Left lung (tissue), 4 donors: ENCODE measurements at regions not wholly inside any gene's neighbourhood (a gene's known extent, or its start where the extent isn't known, plus 50 kb on each side); places are given as distances from the start of the nearest gene placed in this dataset.

ENCODE experiments used
- ATAC-seq: fragments of 200-7000 bp; cut with Tn5 transposase; one replicate; pipeline ENCODE4 v1.9.1; 2020; ENCODE audit warnings: moderate library complexity
- DNase-seq, 4 donors: peaks; one replicate each; pipeline ENCODE4 v3.0.0-alpha.2; 2013 to 2020
- H3K27ac ChIP-seq, 2 donors: fragments of 200-600 bp; sonication (generic) in 1 of 2; one replicate each; pipeline versions ENCODE4 v1.5.0 to v1.8.0; 2020 to 2021
- H3K27me3 ChIP-seq, 2 donors: fragments of 200-600 bp; sonication (generic) in 1 of 2; one replicate each; pipeline versions ENCODE4 v1.5.0 to v1.8.0; 2020 to 2021
- H3K36me3 ChIP-seq, 2 donors: fragments of 200-600 bp; sonication (generic) in 1 of 2; one replicate each; pipeline versions ENCODE4 v1.5.0 to v1.8.0; 2020 to 2021
- H3K4me1 ChIP-seq, 2 donors: fragments of 200-600 bp; one replicate each; pipeline ENCODE4 v1.8.0; 2021
- H3K4me3 ChIP-seq, 2 donors: fragments of 200-600 bp; sonication (generic) in 1 of 2; one replicate each; pipeline versions ENCODE4 v1.5.0 to v1.8.0; 2020 to 2021; ENCODE audit warnings: mild to moderate bottlenecking in 1 of 2
- H3K9me3 ChIP-seq, 2 donors: fragments of 200-600 bp; sonication (generic) in 1 of 2; one replicate each; pipeline versions ENCODE4 v1.5.0 to v1.8.0; 2020 to 2021
- intact Hi-C, 2 donors: fragments of 100-400 bp; cut with DNase I; formaldehyde crosslinking; loops; one replicate each; pipeline versions ENCODE4 v1.11.2 to v1.14.2; 2022
- TF ChIP-seq, protein P1 (sequence below), 2 donors: fragments of 200-600 bp; sonication (generic) in 1 of 2; IDR thresholded peaks; one replicate each; pipeline versions ENCODE4 v1.5.0 to v1.8.0; 2021; ENCODE audit warnings: antibody characterized with exemption in 2 of 2
- donor health status: DM: no; HTN: yes; CAD: no.
- donor health status: DM: no; HTN: no; CAD: no.

DNA sequence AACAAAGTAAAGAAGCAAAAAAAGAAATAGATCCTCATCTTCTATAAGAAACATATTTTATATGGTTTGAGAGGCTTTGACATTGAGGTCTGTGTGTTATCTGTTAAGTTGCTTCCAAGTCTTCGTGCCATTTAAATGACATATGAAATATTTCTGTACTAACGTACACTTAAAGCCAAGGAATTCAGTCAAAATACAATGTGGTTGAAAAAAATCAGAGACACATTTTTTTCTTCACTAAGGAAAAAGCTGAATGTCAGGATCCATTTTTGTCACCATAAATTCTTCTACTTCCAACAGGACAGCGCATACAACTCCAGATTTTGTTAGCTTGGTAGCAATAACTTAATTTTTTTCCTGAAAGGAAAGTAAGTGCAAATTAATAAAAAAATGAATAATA, 168.5 kb downstream of the FAT4 start:
- Histone ChIP-seq H3K9me3 (no peaks in the 10 kb centered on the region), H3K27me3 (no peaks in the 10 kb centered on the region), H3K4me3 (no peak overlapping the region), H3K4me1 (no peaks in the 10 kb centered on the region), H3K36me3 (peaks cover 0 to 14% of the 10 kb centered on the region in 2 donors), H3K27ac (no peak overlapping the region)
- TF ChIP-seq, protein P1, sequence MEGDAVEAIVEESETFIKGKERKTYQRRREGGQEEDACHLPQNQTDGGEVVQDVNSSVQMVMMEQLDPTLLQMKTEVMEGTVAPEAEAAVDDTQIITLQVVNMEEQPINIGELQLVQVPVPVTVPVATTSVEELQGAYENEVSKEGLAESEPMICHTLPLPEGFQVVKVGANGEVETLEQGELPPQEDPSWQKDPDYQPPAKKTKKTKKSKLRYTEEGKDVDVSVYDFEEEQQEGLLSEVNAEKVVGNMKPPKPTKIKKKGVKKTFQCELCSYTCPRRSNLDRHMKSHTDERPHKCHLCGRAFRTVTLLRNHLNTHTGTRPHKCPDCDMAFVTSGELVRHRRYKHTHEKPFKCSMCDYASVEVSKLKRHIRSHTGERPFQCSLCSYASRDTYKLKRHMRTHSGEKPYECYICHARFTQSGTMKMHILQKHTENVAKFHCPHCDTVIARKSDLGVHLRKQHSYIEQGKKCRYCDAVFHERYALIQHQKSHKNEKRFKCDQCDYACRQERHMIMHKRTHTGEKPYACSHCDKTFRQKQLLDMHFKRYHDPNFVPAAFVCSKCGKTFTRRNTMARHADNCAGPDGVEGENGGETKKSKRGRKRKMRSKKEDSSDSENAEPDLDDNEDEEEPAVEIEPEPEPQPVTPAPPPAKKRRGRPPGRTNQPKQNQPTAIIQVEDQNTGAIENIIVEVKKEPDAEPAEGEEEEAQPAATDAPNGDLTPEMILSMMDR (IDR thresholded peaks at IDR 0.05): no peak
- ATAC-seq: no peak
- DNase-seq: no peak
- intact Hi-C loops: no loop called here

DNA sequence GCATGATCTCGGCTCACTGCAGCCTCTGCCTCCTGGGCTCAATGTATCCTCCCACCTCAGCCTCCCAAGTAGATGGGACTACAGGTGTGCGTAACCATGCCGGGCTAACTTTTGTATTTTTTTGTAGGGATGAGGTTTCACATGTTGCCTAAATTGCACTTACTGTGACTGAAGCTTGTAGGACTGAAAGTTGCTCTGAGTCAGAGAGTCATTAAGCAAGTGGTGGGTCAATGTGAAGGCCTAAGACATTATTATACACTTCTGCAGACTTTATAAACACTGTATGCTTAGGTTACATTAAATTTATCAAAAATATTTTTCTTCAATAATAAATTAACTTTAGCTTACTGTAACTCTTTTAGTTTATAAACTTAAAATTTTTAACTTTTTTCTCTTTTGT, 170.2 kb downstream of the FAT4 start:
- TF ChIP-seq, protein P1 (IDR thresholded peaks at IDR 0.05): no peak
- Histone ChIP-seq H3K27ac (no peak overlapping the region), H3K4me1 (no peaks in the 10 kb centered on the region), H3K9me3 (no peaks in the 10 kb centered on the region), H3K4me3 (no peak overlapping the region), H3K36me3 (peaks cover 0 to 11% of the 10 kb centered on the region in 2 donors), H3K27me3 (no peaks in the 10 kb centered on the region)
- DNase-seq: no peak
- intact Hi-C loops: no loop called here
- no peak for ATAC-seq

DNA sequence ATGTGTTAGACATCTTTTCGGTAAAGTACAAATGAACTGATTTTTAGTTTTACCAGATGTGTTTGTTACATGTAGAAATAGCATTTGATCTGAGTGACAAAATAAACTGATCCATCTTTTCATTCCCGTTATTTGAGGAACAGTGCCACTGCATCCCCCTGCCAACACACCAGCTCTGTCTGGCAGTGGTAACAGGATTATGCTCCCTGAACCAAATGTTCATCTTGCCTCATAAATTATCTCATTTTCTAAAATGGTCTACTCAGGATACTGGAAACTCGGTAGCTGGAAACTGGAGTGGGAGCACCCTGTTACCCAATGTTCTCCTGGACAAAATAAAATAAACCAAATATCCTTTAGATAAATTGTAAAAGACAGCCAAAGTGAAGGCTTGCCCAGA, 171.6 kb downstream of the FAT4 start:
- DNase-seq (peak in 2 of 4 donors; percentile 4 to 11), ATAC-seq (no peak)
- Histone ChIP-seq H3K27me3 (no peaks in the 10 kb centered on the region), H3K9me3 (no peaks in the 10 kb centered on the region), H3K4me3 (no peak overlapping the region), H3K4me1 (no peaks in the 10 kb centered on the region), H3K36me3 (peaks cover 0 to 24% of the 10 kb centered on the region in 2 donors), H3K27ac (no peak overlapping the region)
- intact Hi-C loops: no loop called here
- TF ChIP-seq, protein P1 (IDR thresholded peaks at IDR 0.05): no peak

DNA sequence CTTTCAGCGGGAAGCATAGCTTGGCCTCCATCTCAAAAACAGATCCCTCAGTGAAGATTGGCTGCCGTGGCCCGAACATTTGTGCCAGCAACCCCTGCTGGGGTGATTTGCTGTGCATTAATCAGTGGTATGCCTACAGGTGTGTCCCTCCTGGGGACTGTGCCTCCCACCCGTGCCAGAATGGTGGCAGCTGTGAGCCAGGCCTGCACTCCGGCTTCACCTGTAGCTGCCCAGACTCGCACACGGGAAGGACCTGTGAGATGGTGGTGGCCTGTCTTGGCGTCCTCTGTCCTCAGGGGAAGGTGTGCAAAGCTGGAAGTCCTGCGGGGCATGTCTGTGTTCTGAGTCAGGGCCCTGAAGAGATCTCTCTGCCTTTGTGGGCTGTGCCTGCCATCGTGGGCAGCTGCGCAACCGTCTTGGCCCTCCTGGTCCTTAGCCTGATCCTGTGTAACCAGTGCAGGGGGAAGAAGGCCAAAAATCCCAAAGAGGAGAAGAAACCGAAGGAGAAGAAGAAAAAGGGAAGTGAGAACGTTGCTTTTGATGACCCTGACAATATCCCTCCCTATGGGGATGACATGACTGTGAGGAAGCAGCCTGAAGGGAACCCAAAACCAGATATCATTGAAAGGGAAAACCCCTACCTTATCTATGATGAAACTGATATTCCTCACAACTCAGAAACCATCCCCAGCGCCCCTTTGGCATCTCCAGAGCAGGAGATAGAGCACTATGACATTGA, 175.4 kb downstream of the FAT4 start:
- Histone ChIP-seq H3K4me1 (no peaks in the 10 kb centered on the region), H3K27ac (no peak overlapping the region), H3K36me3 (peaks cover 0 to 19% of the 10 kb centered on the region in 2 donors), H3K4me3 (no peak overlapping the region), H3K27me3 (no peaks in the 10 kb centered on the region), H3K9me3 (no peaks in the 10 kb centered on the region)
- TF ChIP-seq, protein P1 (IDR thresholded peaks at IDR 0.05): no peak
- DNase-seq: peak in 1 of 4 donors; percentile 53
- no peak for ATAC-seq
- intact Hi-C loops: no loop called here

DNA sequence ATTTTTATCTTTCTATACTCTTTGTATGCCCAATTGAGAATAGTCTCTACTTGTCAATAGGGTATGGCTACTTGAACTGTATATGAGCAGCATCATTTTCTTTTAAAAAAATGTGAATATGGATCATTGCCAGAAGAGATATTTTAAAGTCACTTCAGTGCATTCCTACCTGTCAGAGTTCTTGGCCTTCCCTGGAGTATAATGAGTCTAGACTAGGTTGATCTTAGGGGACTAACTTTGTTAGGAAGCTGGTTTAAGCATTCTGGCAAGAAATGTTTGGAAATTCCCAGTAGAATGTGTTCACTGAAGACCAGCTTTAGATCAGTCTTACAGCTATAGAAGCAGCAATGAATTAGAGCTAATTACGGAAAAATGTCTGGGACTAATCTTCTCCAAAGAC, 178.2 kb downstream of the FAT4 start:
- Histone ChIP-seq H3K36me3 (peaks cover 0 to 15% of the 10 kb centered on the region in 2 donors), H3K4me1 (no peaks in the 10 kb centered on the region), H3K27me3 (no peaks in the 10 kb centered on the region), H3K4me3 (no peak overlapping the region), H3K27ac (no peak overlapping the region), H3K9me3 (no peaks in the 10 kb centered on the region)
- ATAC-seq: no peak
- no peak for DNase-seq
- intact Hi-C loops: no loop called here
- TF ChIP-seq, protein P1 (IDR thresholded peaks at IDR 0.05): no peak
